ENCODE measurements at regions not wholly inside any gene's neighbourhood (a gene's known extent, or its start where the extent isn't known, plus 50 kb on each side); places are given as distances from the start of the nearest gene placed in this dataset.

DNA sequence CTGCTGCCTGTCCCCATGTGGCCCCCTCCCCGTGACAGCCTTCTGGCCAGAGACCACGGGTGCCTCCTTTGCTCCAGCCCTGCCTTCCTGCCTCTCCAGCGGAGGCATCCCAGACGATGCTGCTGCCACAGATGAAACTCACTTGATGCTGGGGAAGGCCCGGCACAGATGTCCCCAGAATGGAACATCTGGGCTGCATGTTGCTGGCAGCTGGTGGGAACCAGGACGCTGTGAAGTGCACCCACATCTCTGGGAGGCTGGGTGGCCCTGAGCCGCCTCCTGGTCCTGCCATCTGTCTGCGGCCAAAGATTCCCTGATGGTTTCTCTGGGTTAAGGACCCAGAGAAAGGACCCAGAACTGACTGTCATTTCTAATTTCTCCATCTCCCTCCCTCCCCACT, 51.9 kb upstream of the PTPRS start:
- Histone ChIP-seq H3K27ac (ENCODE audit: low read depth, low read length) (no peak overlapping the region), H3K4me3 (ENCODE audit: low read depth in 1 of 5, low read length in 5 of 5) (no peak overlapping the region), H3K9ac (ENCODE audit: low read length in 5 of 5) (no peak overlapping the region), H3K36me3 (ENCODE audit: control insufficient read depth in 5 of 5, insufficient read depth in 5 of 5, low read length in 5 of 5) (no peaks in the 10 kb centered on the region), H3K9me3 (ENCODE audit: control insufficient read depth in 5 of 5, low read length in 5 of 5) (peaks cover 0 to 14% (median 5%) of the 10 kb centered on the region in 5 donors), H3K4me1 (ENCODE audit: control insufficient read depth in 5 of 5, insufficient read depth in 5 of 5, low read length in 5 of 5) (peaks cover 0 to under 1% (median 0%) of the 10 kb centered on the region in 5 donors), H3K27me3 (ENCODE audit: control insufficient read depth in 5 of 5, insufficient read depth in 4 of 5, low read length in 5 of 5) (peaks cover 24 to 54% (median 42%) of the 10 kb centered on the region in 5 donors)

DNA sequence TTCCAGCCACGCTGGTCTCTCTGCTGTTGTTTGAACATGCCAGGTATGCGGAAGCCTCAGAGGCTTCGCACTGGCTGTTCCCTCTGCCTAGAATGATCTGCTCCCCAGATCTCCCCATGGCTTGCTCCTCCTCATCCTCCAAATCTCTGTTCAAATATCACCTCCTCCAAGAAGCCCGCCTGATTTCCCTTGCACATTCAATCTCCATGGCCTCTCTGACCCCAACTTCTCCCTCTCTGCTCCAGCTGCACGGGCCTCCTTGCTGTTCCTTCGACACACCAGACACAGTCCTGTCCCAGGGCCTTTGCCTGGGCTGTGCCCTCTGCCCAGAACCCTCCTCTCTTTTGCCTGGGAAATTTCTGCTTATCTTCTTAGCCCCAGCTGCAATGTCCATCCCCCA, 52.5 kb upstream of the PTPRS start:
- Histone ChIP-seq H3K9ac (ENCODE audit: low read length in 5 of 5) (no peak overlapping the region), H3K4me3 (ENCODE audit: low read depth in 1 of 5, low read length in 5 of 5) (no peak overlapping the region), H3K9me3 (ENCODE audit: control insufficient read depth in 5 of 5, low read length in 5 of 5) (peaks cover 0 to 13% (median 3%) of the 10 kb centered on the region in 5 donors), H3K36me3 (ENCODE audit: control insufficient read depth in 5 of 5, insufficient read depth in 5 of 5, low read length in 5 of 5) (no peaks in the 10 kb centered on the region), H3K27ac (ENCODE audit: low read depth, low read length) (no peak overlapping the region), H3K27me3 (ENCODE audit: control insufficient read depth in 5 of 5, insufficient read depth in 4 of 5, low read length in 5 of 5) (peaks cover 28 to 58% (median 46%) of the 10 kb centered on the region in 5 donors), H3K4me1 (ENCODE audit: control insufficient read depth in 5 of 5, insufficient read depth in 5 of 5, low read length in 5 of 5) (peaks cover 0 to 5% (median 0%) of the 10 kb centered on the region in 5 donors)

DNA sequence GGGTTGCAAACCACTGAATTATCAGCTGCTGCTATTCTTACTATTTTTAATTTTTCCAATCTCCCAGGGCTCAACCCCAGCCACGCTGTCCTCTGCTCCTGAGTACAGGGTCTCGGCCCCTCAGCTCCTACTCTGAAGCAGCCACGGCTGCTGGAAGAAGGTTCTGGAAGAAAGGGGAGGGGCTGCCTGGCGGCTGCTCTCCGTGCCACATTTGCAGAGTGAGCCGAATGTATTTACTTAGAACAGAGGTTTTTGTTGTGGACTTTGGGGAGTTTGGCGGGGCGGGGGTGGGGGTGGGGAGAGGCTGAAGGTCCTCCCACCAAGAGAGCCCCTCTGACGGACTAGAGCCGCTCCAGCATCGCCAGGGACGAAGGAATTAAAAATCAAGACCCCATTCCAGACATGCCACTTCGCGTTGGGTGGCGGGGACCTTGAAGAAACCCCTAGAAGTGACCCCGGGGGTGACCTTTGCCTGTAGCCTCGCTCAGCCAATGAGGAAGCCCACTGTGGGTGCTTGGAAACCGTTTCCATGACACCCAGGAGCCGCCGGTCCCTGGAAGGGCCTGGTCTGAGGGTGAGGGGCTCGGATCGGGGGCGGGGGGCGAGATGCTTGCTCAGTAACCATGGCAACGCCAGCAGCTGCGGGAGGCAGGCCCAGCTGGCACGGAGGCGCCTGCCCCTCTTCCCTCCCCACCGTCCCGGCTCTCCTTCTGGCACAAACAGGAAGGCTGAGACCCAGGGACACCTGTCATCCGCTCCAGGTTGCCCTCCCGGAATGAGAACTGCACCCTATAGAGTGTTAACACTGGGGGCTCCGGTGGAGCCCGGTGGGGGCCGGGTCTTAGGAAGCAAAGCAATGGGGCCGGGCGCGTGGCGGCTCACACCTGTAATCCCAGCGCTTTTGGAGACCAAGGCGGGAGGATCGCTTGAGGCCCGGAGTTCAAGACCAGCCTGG, 54.2 kb upstream of the PTPRS start:
- Histone ChIP-seq H3K4me1 (ENCODE audit: control insufficient read depth in 5 of 5, insufficient read depth in 5 of 5, low read length in 5 of 5) (peaks cover 0 to 5% (median 0%) of the 10 kb centered on the region in 5 donors), H3K36me3 (ENCODE audit: control insufficient read depth in 5 of 5, insufficient read depth in 5 of 5, low read length in 5 of 5) (no peaks in the 10 kb centered on the region), H3K4me3 (ENCODE audit: low read depth in 1 of 5, low read length in 5 of 5) (no peak overlapping the region), H3K27ac (ENCODE audit: low read depth, low read length) (no peak overlapping the region), H3K9ac (ENCODE audit: low read length in 5 of 5) (no peak overlapping the region), H3K9me3 (ENCODE audit: control insufficient read depth in 5 of 5, low read length in 5 of 5) (peaks cover 0 to 4% (median 0%) of the 10 kb centered on the region in 5 donors), H3K27me3 (ENCODE audit: control insufficient read depth in 5 of 5, insufficient read depth in 4 of 5, low read length in 5 of 5) (peaks cover 34 to 67% (median 50%) of the 10 kb centered on the region in 5 donors)

DNA sequence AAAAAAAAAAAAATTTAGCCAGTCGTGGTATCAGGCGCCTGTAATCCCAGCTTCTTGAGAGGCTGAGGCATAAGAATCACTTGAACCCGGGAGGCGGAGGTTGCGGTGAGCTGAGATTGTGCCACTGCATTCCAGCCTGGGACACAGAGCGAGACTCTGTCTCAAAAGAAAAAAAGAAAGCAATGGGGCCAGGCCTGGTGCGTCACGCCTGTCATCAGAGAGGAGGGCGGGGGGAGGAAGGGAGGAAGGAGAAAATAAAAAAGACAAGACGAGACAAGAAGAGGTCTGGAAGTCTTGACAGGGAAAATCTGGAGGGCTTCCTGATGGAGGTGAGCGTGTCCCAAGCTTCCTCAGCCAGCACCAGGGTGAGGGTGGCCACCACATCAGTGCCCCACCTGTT, 54.9 kb upstream of the PTPRS start:
- Histone ChIP-seq H3K9me3 (ENCODE audit: control insufficient read depth in 5 of 5, low read length in 5 of 5) (peaks cover 0 to 4% (median 0%) of the 10 kb centered on the region in 5 donors), H3K27me3 (ENCODE audit: control insufficient read depth in 5 of 5, insufficient read depth in 4 of 5, low read length in 5 of 5) (peaks cover 34 to 68% (median 51%) of the 10 kb centered on the region in 5 donors), H3K27ac (ENCODE audit: low read depth, low read length) (no peak overlapping the region)

DNA sequence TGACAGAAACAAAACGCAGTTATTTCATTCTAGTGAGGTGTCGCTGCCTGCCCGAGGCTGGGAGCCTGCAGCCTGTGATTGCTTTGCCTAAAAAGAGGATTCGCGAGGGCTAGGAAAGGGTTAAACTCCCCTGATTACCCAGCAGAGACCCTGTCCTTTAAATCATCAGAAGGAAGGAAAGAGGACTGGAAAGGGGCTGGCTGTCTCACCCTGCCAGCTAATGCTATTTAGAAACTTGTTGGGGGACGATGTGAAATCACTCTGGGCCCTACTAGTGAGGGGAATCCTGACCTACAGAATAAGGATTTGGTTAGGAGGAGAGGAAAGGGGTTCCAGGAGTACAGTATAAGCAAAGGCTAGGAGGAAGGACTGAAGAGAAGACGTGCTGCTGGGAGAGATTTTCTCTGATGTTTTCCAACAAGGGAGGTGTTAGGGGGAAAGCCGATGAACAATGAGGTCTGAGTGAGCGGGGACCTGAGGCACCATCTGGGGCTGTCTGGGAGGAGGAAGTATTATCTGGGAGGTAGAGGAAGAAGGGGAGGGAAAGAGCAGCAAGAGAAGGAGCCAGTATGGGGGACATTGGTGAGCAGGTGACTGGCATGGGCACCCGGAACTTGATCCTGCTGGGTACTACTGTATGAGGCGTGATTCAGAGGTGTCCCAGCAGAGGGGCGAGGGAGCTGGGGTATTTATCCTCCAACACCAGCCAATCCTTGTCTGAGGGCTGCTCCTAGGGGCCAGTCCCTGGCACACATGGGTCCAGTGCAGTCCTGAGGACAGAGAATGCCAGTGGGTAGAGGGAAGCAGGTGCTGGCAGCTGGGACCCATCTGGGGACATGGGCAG, 55.7 kb upstream of the PTPRS start:
- Histone ChIP-seq H3K27ac (ENCODE audit: low read depth, low read length) (no peak overlapping the region), H3K9ac (ENCODE audit: low read length in 5 of 5) (no peak overlapping the region), H3K4me1 (ENCODE audit: control insufficient read depth in 5 of 5, insufficient read depth in 5 of 5, low read length in 5 of 5) (peaks cover 0 to 5% (median 0%) of the 10 kb centered on the region in 5 donors), H3K4me3 (ENCODE audit: low read depth in 1 of 5, low read length in 5 of 5) (no peak overlapping the region), H3K9me3 (ENCODE audit: control insufficient read depth in 5 of 5, low read length in 5 of 5) (peaks cover 0 to 4% (median 0%) of the 10 kb centered on the region in 5 donors), H3K27me3 (ENCODE audit: control insufficient read depth in 5 of 5, insufficient read depth in 4 of 5, low read length in 5 of 5) (peaks cover 31 to 68% (median 53%) of the 10 kb centered on the region in 5 donors), H3K36me3 (ENCODE audit: control insufficient read depth in 5 of 5, insufficient read depth in 5 of 5, low read length in 5 of 5) (no peaks in the 10 kb centered on the region)

More for the DNA sequence above, 54.9 kb upstream of the PTPRS start:
- H3K9ac ChIP-seq (ENCODE audit: low read length in 5 of 5), result no peak overlapping the region
- H3K4me1 ChIP-seq (ENCODE audit: control insufficient read depth in 5 of 5, insufficient read depth in 5 of 5, low read length in 5 of 5), result peaks cover 0 to 5% (median 0%) of the 10 kb centered on the region in 5 donors
- H3K4me3 ChIP-seq (ENCODE audit: low read depth in 1 of 5, low read length in 5 of 5), result no peak overlapping the region
- H3K36me3 ChIP-seq (ENCODE audit: control insufficient read depth in 5 of 5, insufficient read depth in 5 of 5, low read length in 5 of 5), result no peaks in the 10 kb centered on the region

DNA sequence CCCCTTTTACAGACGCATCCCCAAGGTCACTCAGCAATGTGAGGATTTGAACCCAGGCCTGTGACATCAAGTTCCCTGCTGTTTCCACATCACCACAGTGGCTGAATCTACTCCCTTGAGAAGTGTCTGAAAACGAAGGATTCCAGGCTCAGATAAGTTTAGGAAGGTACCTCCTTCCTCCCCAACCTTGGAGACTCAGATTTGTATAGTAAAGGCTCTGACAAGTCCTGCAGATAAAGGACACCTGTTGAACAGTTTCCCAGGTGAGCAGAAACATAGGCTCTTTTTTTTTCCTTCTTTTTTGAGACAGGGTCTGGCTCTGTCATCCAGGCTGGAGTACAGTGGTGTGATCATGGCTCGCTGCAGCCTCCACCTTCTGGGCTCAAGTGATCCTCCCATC, 56.4 kb upstream of the PTPRS start:
- peaks cover 30 to 67% (median 53%) of the 10 kb centered on the region in 5 donors for H3K27me3 ChIP-seq (ENCODE audit: control insufficient read depth in 5 of 5, insufficient read depth in 4 of 5, low read length in 5 of 5)
- no peak overlapping the region for H3K27ac ChIP-seq (ENCODE audit: low read depth, low read length)
- no peaks in the 10 kb centered on the region for H3K36me3 ChIP-seq (ENCODE audit: control insufficient read depth in 5 of 5, insufficient read depth in 5 of 5, low read length in 5 of 5)
- no peak overlapping the region for H3K9ac ChIP-seq (ENCODE audit: low read length in 5 of 5)
- peaks cover 0 to 4% (median 0%) of the 10 kb centered on the region in 5 donors for H3K9me3 ChIP-seq (ENCODE audit: control insufficient read depth in 5 of 5, low read length in 5 of 5)
- no peak overlapping the region for H3K4me3 ChIP-seq (ENCODE audit: low read depth in 1 of 5, low read length in 5 of 5)
- peaks cover 0 to 5% (median 0%) of the 10 kb centered on the region in 5 donors for H3K4me1 ChIP-seq (ENCODE audit: control insufficient read depth in 5 of 5, insufficient read depth in 5 of 5, low read length in 5 of 5)

DNA sequence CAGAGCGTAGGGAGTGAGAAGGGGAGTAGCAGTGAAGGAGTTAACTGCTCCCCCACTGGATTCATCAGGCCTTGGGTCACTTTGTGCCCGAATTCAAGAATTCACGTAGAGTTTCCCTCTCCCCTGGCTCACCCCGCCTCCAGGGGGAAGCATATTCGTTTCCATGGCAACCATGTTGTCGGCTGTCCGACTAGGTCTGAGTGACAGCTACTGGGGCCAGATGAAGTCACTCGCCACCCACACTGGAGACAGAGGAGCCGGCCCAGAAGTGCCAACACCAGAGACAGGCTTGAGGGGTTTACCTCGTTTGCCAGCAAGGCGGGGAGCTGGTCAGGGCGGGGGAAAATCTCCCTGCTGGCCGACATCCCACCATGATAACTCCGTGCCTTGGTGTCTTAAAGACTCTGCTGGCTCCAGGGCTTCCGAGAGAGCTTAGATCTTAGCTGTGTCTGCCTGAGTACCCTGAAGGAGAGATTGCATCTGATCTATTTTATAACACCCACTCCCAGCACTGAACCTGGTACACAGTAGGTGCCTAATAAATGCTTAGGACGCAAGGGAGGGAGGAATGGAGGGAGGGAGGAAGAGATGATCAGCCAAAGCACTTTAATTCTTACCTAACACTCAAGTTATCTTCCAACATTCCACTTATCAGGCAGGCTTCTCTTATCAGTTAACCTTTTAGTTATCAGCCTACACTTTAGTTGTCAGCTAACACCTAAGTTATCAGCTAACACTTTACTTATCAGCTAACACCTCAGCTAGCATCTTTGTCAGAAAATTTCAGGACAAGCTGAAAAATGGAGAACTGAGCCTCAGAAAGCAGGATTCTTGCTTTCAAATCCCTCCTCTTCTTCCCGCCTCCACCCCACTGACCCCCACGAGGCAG, 57.2 kb upstream of the ZNRF4 start:
- H3K36me3 ChIP-seq (ENCODE audit: control insufficient read depth in 5 of 5, insufficient read depth in 5 of 5, low read length in 5 of 5), result no peaks in the 10 kb centered on the region
- peaks cover 0 to 5% (median 0%) of the 10 kb centered on the region in 5 donors for H3K4me1 ChIP-seq (ENCODE audit: control insufficient read depth in 5 of 5, insufficient read depth in 5 of 5, low read length in 5 of 5)
- H3K27me3 ChIP-seq (ENCODE audit: control insufficient read depth in 5 of 5, insufficient read depth in 4 of 5, low read length in 5 of 5), result peaks cover 23 to 57% (median 42%) of the 10 kb centered on the region in 5 donors

DNA sequence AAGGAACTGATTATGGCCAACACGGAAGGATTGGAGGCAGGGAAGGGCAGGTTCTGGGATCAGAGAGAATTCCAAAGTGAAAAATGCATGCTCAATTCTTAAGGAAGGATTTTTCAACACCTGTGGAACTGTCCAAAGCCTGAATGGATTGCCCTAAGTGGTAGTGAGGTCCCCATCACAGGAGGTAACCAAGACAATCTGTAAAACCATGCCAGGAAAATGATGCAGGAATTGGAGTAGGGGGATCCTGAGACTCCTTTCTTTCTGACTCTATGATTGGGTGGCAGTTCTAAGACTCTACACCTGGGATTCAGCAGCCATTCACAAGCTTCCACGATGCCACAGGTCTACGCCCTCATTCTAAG, 56.5 kb upstream of the ZNRF4 start:
- no peak overlapping the region for H3K4me3 ChIP-seq (ENCODE audit: low read depth in 1 of 5, low read length in 5 of 5)
- H3K9me3 ChIP-seq (ENCODE audit: control insufficient read depth in 5 of 5, low read length in 5 of 5), result peaks cover 0 to 4% (median 0%) of the 10 kb centered on the region in 5 donors
- H3K27me3 ChIP-seq (ENCODE audit: control insufficient read depth in 5 of 5, insufficient read depth in 4 of 5, low read length in 5 of 5), result peaks cover 18 to 51% (median 36%) of the 10 kb centered on the region in 5 donors
- H3K27ac ChIP-seq (ENCODE audit: low read depth, low read length), result no peak overlapping the region
- peaks cover 0 to 5% (median 0%) of the 10 kb centered on the region in 5 donors for H3K4me1 ChIP-seq (ENCODE audit: control insufficient read depth in 5 of 5, insufficient read depth in 5 of 5, low read length in 5 of 5)
- no peaks in the 10 kb centered on the region for H3K36me3 ChIP-seq (ENCODE audit: control insufficient read depth in 5 of 5, insufficient read depth in 5 of 5, low read length in 5 of 5)
- no peak overlapping the region for H3K9ac ChIP-seq (ENCODE audit: low read length in 5 of 5)

More for the DNA sequence above, 57.2 kb upstream of the ZNRF4 start:
- Histone ChIP-seq H3K27ac (ENCODE audit: low read depth, low read length) (no peak overlapping the region), H3K9me3 (ENCODE audit: control insufficient read depth in 5 of 5, low read length in 5 of 5) (peaks cover 0 to 4% (median 0%) of the 10 kb centered on the region in 5 donors), H3K9ac (ENCODE audit: low read length in 5 of 5) (no peak overlapping the region), H3K4me3 (ENCODE audit: low read depth in 1 of 5, low read length in 5 of 5) (no peak overlapping the region)

DNA sequence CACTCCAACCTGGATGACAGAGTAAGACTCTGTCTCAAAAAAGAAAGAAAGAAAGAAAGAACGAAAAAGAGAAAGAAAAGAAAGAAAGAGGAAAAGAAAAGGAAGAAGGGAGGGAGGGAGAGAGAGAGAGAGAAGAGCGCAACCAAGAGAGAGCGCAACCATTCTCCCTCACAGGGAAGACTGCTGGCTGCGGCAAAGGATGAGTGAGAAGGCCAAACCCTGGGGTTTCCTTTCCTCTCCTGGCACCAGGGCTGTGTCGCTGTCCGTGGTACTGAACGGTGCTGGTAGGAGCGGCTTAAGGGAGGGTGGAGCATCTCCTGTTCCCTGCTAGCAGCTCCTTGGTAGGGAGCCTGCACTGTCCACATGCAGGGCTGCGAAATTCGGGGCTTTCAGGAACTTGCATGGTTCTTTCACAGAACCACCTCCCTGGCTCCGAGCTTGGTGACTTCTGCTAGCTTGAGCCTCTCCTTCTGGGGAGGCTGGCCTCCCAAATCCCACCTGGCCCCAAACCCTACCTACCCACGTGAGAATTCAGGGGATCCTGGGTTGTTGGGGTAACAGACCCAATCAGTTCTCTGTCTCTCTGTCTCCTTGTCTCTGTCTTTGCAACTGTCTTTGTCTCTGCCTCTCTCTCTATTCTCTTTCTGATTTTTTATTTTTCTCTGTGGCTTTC, 51.1 kb upstream of the ZNRF4 start:
- peaks cover 0 to 13% (median 3%) of the 10 kb centered on the region in 5 donors for H3K9me3 ChIP-seq (ENCODE audit: control insufficient read depth in 5 of 5, low read length in 5 of 5)
- H3K27ac ChIP-seq (ENCODE audit: low read depth, low read length), result no peak overlapping the region
- peaks cover 0 to 5% (median 3%) of the 10 kb centered on the region in 5 donors for H3K27me3 ChIP-seq (ENCODE audit: control insufficient read depth in 5 of 5, insufficient read depth in 4 of 5, low read length in 5 of 5)
- H3K9ac ChIP-seq (ENCODE audit: low read length in 5 of 5), result no peak overlapping the region
- H3K4me1 ChIP-seq (ENCODE audit: control insufficient read depth in 5 of 5, insufficient read depth in 5 of 5, low read length in 5 of 5), result no peaks in the 10 kb centered on the region
- H3K36me3 ChIP-seq (ENCODE audit: control insufficient read depth in 5 of 5, insufficient read depth in 5 of 5, low read length in 5 of 5), result no peaks in the 10 kb centered on the region
- H3K4me3 ChIP-seq (ENCODE audit: low read depth in 1 of 5, low read length in 5 of 5), result no peak overlapping the region
